Liver (tissue), 8 donors: ENCODE measurements at regions not wholly inside any gene's neighbourhood (a gene's known extent, or its start where the extent isn't known, plus 50 kb on each side); places are given as distances from the start of the nearest gene placed in this dataset.

Experiments
- DNase-seq: peaks from one replicate; pipeline ENCODE4 v3.0.0-alpha.2; 2017; ENCODE audit warnings: low spot score
- H3K27ac ChIP-seq, 2 donors: one replicate each; pipeline ENCODE4 v1.7.0; 2013; ENCODE audit warnings: inconsistent platforms in 2 of 2, low read length in 2 of 2, control low read depth in 1 of 2, low read depth in 1 of 2, mild to moderate bottlenecking in 1 of 2
- H3K27me3 ChIP-seq, 4 donors: one replicate each; pipeline versions ENCODE4 v1.6.1 to v1.7.0; 2013; ENCODE audit warnings: low read length in 3 of 4, inconsistent platforms in 1 of 4, mild to moderate bottlenecking in 1 of 4, moderate library complexity in 1 of 4; ENCODE audit not compliant: control insufficient read depth in 4 of 4, insufficient read depth in 4 of 4
- H3K36me3 ChIP-seq, 4 donors: one replicate each; pipeline versions ENCODE4 v1.6.1 to v1.7.0; 2013; ENCODE audit warnings: low read length in 3 of 4, mild to moderate bottlenecking in 3 of 4, low read depth in 1 of 4, moderate library complexity in 1 of 4; ENCODE audit not compliant: control insufficient read depth in 4 of 4, insufficient read depth in 3 of 4
- H3K4me1 ChIP-seq, 4 donors: one replicate each; pipeline versions ENCODE4 v1.6.1 to v1.7.0; 2013; ENCODE audit warnings: low read length in 3 of 4, mild to moderate bottlenecking in 3 of 4, moderate library complexity in 1 of 4; ENCODE audit not compliant: control insufficient read depth in 4 of 4, insufficient read depth in 4 of 4
- H3K4me3 ChIP-seq, 3 donors: one replicate each; pipeline versions ENCODE4 v1.6.1 to v1.7.0; 2013; ENCODE audit warnings: low read length in 3 of 3, control low read depth in 1 of 3, low read depth in 1 of 3, mild to moderate bottlenecking in 1 of 3
- H3K9ac ChIP-seq, 2 donors: one replicate each; pipeline ENCODE4 v1.7.0; 2013; ENCODE audit warnings: low read length in 2 of 2, mild to moderate bottlenecking in 2 of 2, moderate library complexity in 2 of 2, control low read depth in 1 of 2, low read depth in 1 of 2
- H3K9me3 ChIP-seq, 4 donors: one replicate each; pipeline versions ENCODE4 v1.6.1 to v1.7.0; 2013; ENCODE audit warnings: low read length in 3 of 4; ENCODE audit not compliant: control insufficient read depth in 4 of 4
- CTCF ChIP-seq: fragments of 150-350 bp; IDR thresholded peaks from 2 replicates; pipeline ENCODE4 v1.5.1; 2017; ENCODE audit warnings: improper control_type of control experiment, low read depth, low read length; ENCODE audit not compliant: missing input control
- FOXA1 ChIP-seq: IDR thresholded peaks from 2 replicates; pipeline ENCODE4 v1.6.1; 2016; ENCODE audit warnings: antibody characterized with exemption
- FOXA2 ChIP-seq: IDR thresholded peaks from 2 replicates; pipeline ENCODE4 v1.6.1; 2016; ENCODE audit warnings: antibody characterized with exemption
- HNF4A ChIP-seq, 2 donors: conservative IDR thresholded peaks; 2 replicates each; pipeline ENCODE4 v1.6.1; 2016; ENCODE audit warnings: antibody characterized with exemption in 2 of 2, mild to moderate bottlenecking in 2 of 2
- HNF4G ChIP-seq: IDR thresholded peaks from 2 replicates; pipeline ENCODE4 v1.6.1; 2016; ENCODE audit warnings: antibody characterized with exemption
- JUND ChIP-seq, 2 donors: IDR thresholded peaks; 2 replicates each; pipeline ENCODE4 v1.6.1; 2016; ENCODE audit warnings: antibody characterized with exemption in 2 of 2
- NR2F2 ChIP-seq: IDR thresholded peaks from 2 replicates; pipeline ENCODE4 v1.6.1; 2016; ENCODE audit warnings: antibody characterized with exemption
- REST ChIP-seq: IDR thresholded peaks from 2 replicates; pipeline ENCODE4 v1.6.1; 2016; ENCODE audit warnings: antibody characterized with exemption, mild to moderate bottlenecking
- RXRA ChIP-seq, 2 donors: IDR thresholded peaks; 2 replicates each; pipeline ENCODE4 v1.6.1; 2017 to 2018; ENCODE audit warnings: antibody characterized with exemption in 2 of 2, mild to moderate bottlenecking in 1 of 2
- SP1 ChIP-seq: IDR thresholded peaks from 2 replicates; pipeline ENCODE4 v1.6.1; 2018; ENCODE audit warnings: antibody characterized with exemption, mild to moderate bottlenecking
- TAF1 ChIP-seq: conservative IDR thresholded peaks from 2 replicates; pipeline ENCODE4 v1.6.1; 2016; ENCODE audit warnings: antibody characterized with exemption, mild to moderate bottlenecking
- YY1 ChIP-seq: IDR thresholded peaks from 2 replicates; pipeline ENCODE4 v1.6.1; 2016; ENCODE audit warnings: antibody characterized with exemption, mild to moderate bottlenecking
- WGBS: extraction: QIAGEN DNeasy Blood & Tissue Kit; methylation state at CpG from one replicate; pipeline ENCODE4 v1.1.7; 2013; 5-methylcytosine and 5-hydroxymethylcytosine counted together
- TF ChIP-seq, protein P1 (sequence below): IDR thresholded peaks from 2 replicates; pipeline ENCODE4 v1.6.1; 2016; ENCODE audit warnings: antibody characterized with exemption
- TF ChIP-seq, protein P2 (sequence below): IDR thresholded peaks from 2 replicates; pipeline ENCODE4 v1.6.1; 2016; ENCODE audit warnings: antibody characterized with exemption
- TF ChIP-seq, protein P3 (sequence below): IDR thresholded peaks from 2 replicates; pipeline ENCODE4 v1.6.1; 2016; ENCODE audit warnings: antibody characterized with exemption
- donor health status: healthy.
- donor health status: healthy.
- donor health status: healthy.
- donor health status: healthy.
- donor health status: healthy.

GRCh38 chrY:8659721-8660120 is 677.5 kb upstream of the TSPY4 start:
- no peaks in the 10 kb centered on the region for H3K27me3 ChIP-seq
- TF ChIP-seq YY1: no peak
- no peak for TF ChIP-seq TAF1
- no peak for TF ChIP-seq JUND (IDR thresholded peaks at IDR 0.05)
- TF ChIP-seq FOXA2: no peak
- TF ChIP-seq, protein P1, sequence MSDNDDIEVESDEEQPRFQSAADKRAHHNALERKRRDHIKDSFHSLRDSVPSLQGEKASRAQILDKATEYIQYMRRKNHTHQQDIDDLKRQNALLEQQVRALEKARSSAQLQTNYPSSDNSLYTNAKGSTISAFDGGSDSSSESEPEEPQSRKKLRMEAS: no peak
- no peak for TF ChIP-seq CTCF
- no peak for TF ChIP-seq SP1
- TF ChIP-seq RXRA (IDR thresholded peaks at IDR 0.05): no peak
- WGBS: 85% methylated on average over 6 of the region's 6 CpGs
- no peak overlapping the region for H3K4me3 ChIP-seq
- H3K4me1 ChIP-seq: no peaks in the 10 kb centered on the region
- H3K9ac ChIP-seq: no peak overlapping the region
- H3K9me3 ChIP-seq: no peaks in the 10 kb centered on the region
- no peak for DNase-seq
- no peak overlapping the region for H3K27ac ChIP-seq
- H3K36me3 ChIP-seq: no peaks in the 10 kb centered on the region

DNA sequence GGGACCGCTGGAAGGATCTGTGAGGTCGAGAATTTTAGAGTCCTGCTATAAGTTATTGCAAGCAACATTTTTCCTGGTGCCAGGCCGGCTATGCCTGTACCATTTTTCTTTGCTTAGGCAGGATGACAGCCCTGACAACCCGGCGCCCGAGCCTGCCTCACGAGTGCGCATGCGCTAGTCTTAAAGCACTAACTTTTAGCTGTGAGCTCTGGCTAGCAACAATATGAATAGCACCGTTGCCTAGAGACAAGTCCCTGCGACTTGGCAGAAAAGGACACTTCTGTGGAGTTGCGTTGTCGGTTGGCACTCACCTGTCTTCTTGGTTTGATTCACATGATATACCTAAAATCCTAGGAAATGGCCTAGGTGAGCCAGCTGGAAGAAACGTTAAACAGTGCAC is 663.4 kb upstream of the TSPY4 start:
- Histone ChIP-seq H3K27me3 (no peaks in the 10 kb centered on the region), H3K36me3 (no peaks in the 10 kb centered on the region), H3K9ac (no peak overlapping the region), H3K4me1 (no peaks in the 10 kb centered on the region), H3K9me3 (no peaks in the 10 kb centered on the region), H3K4me3 (no peak overlapping the region), H3K27ac (no peak overlapping the region)
- DNase-seq: no peak
- TF ChIP-seq FOXA1 (no peak), SP1 (no peak), YY1 (no peak), FOXA2 (no peak), JUND (IDR thresholded peaks at IDR 0.05) (no peak)
- TF ChIP-seq, protein P2, sequence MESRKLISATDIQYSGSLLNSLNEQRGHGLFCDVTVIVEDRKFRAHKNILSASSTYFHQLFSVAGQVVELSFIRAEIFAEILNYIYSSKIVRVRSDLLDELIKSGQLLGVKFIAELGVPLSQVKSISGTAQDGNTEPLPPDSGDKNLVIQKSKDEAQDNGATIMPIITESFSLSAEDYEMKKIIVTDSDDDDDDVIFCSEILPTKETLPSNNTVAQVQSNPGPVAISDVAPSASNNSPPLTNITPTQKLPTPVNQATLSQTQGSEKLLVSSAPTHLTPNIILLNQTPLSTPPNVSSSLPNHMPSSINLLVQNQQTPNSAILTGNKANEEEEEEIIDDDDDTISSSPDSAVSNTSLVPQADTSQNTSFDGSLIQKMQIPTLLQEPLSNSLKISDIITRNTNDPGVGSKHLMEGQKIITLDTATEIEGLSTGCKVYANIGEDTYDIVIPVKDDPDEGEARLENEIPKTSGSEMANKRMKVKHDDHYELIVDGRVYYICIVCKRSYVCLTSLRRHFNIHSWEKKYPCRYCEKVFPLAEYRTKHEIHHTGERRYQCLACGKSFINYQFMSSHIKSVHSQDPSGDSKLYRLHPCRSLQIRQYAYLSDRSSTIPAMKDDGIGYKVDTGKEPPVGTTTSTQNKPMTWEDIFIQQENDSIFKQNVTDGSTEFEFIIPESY: no peak
- WGBS: 81% methylated on average over 14 of the region's 14 CpGs

GRCh38 chrY:8677336-8677935 is 659.8 kb upstream of the TSPY4 start:
- Histone ChIP-seq H3K27ac (no peak overlapping the region), H3K9me3 (no peaks in the 10 kb centered on the region), H3K4me3 (no peak overlapping the region), H3K4me1 (no peaks in the 10 kb centered on the region), H3K36me3 (no peaks in the 10 kb centered on the region), H3K27me3 (no peaks in the 10 kb centered on the region), H3K9ac (no peak overlapping the region)
- no peak for DNase-seq
- 65% methylated on average over 5 of the region's 5 CpGs for WGBS
- TF ChIP-seq NR2F2 (no peak), TAF1 (no peak), HNF4G (no peak), FOXA1 (no peak), REST (no peak), YY1 (no peak), JUND (IDR thresholded peaks at IDR 0.05) (no peak), RXRA (IDR thresholded peaks at IDR 0.05) (no peak), FOXA2 (no peak), CTCF (no peak), HNF4A (conservative IDR thresholded peaks at IDR 0.05) (no peak)
- TF ChIP-seq, protein P3, sequence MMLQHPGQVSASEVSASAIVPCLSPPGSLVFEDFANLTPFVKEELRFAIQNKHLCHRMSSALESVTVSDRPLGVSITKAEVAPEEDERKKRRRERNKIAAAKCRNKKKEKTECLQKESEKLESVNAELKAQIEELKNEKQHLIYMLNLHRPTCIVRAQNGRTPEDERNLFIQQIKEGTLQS: no peak
- TF ChIP-seq, protein P2: no peak
